ENCODE measurements at regions not wholly inside any gene's neighbourhood (a gene's known extent, or its start where the extent isn't known, plus 50 kb on each side); places are given as distances from the start of the nearest gene placed in this dataset.

DNA sequence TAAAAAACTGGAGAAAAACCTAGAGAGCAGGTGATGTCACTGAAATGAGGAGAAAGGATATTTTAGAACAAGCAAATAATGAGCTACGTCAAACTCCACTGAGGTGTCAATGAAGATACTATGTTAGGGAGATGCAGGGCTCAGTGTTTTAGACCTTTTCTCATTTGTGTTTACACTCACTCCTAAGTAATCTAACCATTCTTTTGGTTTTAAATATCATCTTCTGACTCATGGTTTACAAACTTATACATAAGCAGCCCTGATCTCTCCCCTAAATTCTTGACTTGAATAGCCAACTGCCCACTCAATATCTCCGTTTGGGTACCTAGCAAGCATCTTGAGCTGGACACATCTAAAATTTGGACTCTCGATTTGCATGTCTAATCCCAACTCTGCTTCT is 272.4 kb downstream of the MEF2C start (continued):
- TF ChIP-seq, protein P1, sequence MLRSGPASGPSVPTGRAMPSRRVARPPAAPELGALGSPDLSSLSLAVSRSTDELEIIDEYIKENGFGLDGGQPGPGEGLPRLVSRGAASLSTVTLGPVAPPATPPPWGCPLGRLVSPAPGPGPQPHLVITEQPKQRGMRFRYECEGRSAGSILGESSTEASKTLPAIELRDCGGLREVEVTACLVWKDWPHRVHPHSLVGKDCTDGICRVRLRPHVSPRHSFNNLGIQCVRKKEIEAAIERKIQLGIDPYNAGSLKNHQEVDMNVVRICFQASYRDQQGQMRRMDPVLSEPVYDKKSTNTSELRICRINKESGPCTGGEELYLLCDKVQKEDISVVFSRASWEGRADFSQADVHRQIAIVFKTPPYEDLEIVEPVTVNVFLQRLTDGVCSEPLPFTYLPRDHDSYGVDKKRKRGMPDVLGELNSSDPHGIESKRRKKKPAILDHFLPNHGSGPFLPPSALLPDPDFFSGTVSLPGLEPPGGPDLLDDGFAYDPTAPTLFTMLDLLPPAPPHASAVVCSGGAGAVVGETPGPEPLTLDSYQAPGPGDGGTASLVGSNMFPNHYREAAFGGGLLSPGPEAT (IDR thresholded peaks at IDR 0.05; ENCODE audit: low read depth) = no peak
- TF ChIP-seq ETV6 (conservative IDR thresholded peaks at IDR 0.05 in 1 of 2, IDR thresholded peaks at IDR 0.05 in 1 of 2; ENCODE audit: borderline replicate concordance in 1 of 2, low read depth in 1 of 2) (no peak), ZNF24 (IDR thresholded peaks at IDR 0.05) (no peak), CHD2 (IDR thresholded peaks at IDR 0.05; ENCODE audit: borderline replicate concordance, low read depth, low read length) (no peak)
- TF ChIP-seq, protein P2, sequence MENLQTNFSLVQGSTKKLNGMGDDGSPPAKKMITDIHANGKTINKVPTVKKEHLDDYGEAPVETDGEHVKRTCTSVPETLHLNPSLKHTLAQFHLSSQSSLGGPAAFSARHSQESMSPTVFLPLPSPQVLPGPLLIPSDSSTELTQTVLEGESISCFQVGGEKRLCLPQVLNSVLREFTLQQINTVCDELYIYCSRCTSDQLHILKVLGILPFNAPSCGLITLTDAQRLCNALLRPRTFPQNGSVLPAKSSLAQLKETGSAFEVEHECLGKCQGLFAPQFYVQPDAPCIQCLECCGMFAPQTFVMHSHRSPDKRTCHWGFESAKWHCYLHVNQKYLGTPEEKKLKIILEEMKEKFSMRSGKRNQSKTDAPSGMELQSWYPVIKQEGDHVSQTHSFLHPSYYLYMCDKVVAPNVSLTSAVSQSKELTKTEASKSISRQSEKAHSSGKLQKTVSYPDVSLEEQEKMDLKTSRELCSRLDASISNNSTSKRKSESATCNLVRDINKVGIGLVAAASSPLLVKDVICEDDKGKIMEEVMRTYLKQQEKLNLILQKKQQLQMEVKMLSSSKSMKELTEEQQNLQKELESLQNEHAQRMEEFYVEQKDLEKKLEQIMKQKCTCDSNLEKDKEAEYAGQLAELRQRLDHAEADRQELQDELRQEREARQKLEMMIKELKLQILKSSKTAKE (IDR thresholded peaks at IDR 0.05; ENCODE audit: low read depth, poor library complexity, severe bottlenecking) = no peak

GRCh38 chr5:88607492-88607891 is 275.5 kb downstream of the MEF2C start:
- SMC1A ChIA-PET (ENCODE audit: uncharacterized antibody, unreplicated experiment) = no interaction called here
- POLR2A ChIA-PET = no interaction called here
- Histone ChIP-seq H3K4me1 (ENCODE audit: control insufficient read depth, insufficient read depth, low read length) (no peaks in the 10 kb centered on the region), H3K36me3 (ENCODE audit: control insufficient read depth in 2 of 2, insufficient read depth in 2 of 2, low read length in 1 of 2) (no peaks in the 10 kb centered on the region), H3K9ac (ENCODE audit: control insufficient read depth, insufficient read depth, low read length) (no peak overlapping the region), H3K27ac (ENCODE audit: control insufficient read depth, insufficient read depth) (no peak overlapping the region), H3K9me3 (replicated peaks; ENCODE audit: control insufficient read depth, insufficient read depth, low read length) (no peaks in the 10 kb centered on the region), H3K4me2 (ENCODE audit: control insufficient read depth, insufficient read depth) (no peak overlapping the region), H4K20me1 (ENCODE audit: control insufficient read depth, insufficient read depth) (no peaks in the 10 kb centered on the region), H3K27me3 (replicated peaks in 1 of 2; ENCODE audit: control insufficient read depth in 2 of 2, insufficient read depth in 2 of 2, low read length in 1 of 2) (no peaks in the 10 kb centered on the region), H2AFZ (ENCODE audit: control insufficient read depth, low read depth, low read length) (no peak overlapping the region), H3K4me3 (no peak overlapping the region), H3K79me2 (ENCODE audit: control insufficient read depth, insufficient read depth, low read length) (no peaks in the 10 kb centered on the region)
- RAD21 ChIA-PET (ENCODE audit: unreplicated experiment) = no interaction called here
- WGBS (ENCODE audit: insufficient coverage, insufficient replicate concordance, low lambda C conversion rate, missing lambda C conversion rate) = 8% methylated on average over 1 of the region's 1 CpG
- no peak for TF ChIP-seq LARP7 (IDR thresholded peaks at IDR 0.05)
- TF ChIP-seq BMI1 (IDR thresholded peaks at IDR 0.05; ENCODE audit: borderline replicate concordance) = no peak
- TF ChIP-seq, protein P3, sequence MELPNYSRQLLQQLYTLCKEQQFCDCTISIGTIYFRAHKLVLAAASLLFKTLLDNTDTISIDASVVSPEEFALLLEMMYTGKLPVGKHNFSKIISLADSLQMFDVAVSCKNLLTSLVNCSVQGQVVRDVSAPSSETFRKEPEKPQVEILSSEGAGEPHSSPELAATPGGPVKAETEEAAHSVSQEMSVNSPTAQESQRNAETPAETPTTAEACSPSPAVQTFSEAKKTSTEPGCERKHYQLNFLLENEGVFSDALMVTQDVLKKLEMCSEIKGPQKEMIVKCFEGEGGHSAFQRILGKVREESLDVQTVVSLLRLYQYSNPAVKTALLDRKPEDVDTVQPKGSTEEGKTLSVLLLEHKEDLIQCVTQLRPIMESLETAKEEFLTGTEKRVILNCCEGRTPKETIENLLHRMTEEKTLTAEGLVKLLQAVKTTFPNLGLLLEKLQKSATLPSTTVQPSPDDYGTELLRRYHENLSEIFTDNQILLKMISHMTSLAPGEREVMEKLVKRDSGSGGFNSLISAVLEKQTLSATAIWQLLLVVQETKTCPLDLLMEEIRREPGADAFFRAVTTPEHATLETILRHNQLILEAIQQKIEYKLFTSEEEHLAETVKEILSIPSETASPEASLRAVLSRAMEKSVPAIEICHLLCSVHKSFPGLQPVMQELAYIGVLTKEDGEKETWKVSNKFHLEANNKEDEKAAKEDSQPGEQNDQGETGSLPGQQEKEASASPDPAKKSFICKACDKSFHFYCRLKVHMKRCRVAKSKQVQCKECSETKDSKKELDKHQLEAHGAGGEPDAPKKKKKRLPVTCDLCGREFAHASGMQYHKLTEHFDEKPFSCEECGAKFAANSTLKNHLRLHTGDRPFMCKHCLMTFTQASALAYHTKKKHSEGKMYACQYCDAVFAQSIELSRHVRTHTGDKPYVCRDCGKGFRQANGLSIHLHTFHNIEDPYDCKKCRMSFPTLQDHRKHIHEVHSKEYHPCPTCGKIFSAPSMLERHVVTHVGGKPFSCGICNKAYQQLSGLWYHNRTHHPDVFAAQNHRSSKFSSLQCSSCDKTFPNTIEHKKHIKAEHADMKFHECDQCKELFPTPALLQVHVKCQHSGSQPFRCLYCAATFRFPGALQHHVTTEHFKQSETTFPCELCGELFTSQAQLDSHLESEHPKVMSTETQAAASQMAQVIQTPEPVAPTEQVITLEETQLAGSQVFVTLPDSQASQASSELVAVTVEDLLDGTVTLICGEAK (IDR thresholded peaks at IDR 0.05; ENCODE audit: borderline replicate concordance) = no peak
- no peak for TF ChIP-seq RELA (IDR thresholded peaks at IDR 0.05; ENCODE audit: borderline replicate concordance, partially characterized antibody)
- no peak for TF ChIP-seq MTA2 (IDR thresholded peaks at IDR 0.05; ENCODE audit: low read depth)
- TF ChIP-seq, protein P4, sequence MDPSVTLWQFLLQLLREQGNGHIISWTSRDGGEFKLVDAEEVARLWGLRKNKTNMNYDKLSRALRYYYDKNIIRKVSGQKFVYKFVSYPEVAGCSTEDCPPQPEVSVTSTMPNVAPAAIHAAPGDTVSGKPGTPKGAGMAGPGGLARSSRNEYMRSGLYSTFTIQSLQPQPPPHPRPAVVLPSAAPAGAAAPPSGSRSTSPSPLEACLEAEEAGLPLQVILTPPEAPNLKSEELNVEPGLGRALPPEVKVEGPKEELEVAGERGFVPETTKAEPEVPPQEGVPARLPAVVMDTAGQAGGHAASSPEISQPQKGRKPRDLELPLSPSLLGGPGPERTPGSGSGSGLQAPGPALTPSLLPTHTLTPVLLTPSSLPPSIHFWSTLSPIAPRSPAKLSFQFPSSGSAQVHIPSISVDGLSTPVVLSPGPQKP (IDR thresholded peaks at IDR 0.05; ENCODE audit: low read depth, low read length) = no peak
- TF ChIP-seq NFYB (IDR thresholded peaks at IDR 0.05; ENCODE audit: insufficient read depth, low read depth, low read length) = no peak
- TF ChIP-seq CREB1 (IDR thresholded peaks at IDR 0.05; ENCODE audit: low read depth) = no peak
- no peak for TF ChIP-seq NFYA (IDR thresholded peaks at IDR 0.05; ENCODE audit: borderline replicate concordance, low read depth, low read length)
- no peak for TF ChIP-seq TAF1 (IDR thresholded peaks at IDR 0.05; ENCODE audit: borderline replicate concordance, low read depth, low read length)
- no TSS peak for BruUV-seq (replicated peaks)
- ATAC-seq = no peak
- no peak for DNase-seq (ENCODE audit: low read depth, low spot score)
- no peak for FAIRE-seq
- intact Hi-C loops (cut with micrococcal nuclease; ENCODE audit: unreplicated experiment) (no loop called here), in situ Hi-C loops (cut with MboI) (no loop called here)
- CTCF ChIA-PET = no interaction called here

All from GM12878 (cell line).